Kasumi-1 (cell line): ENCODE measurements at regions not wholly inside any gene's neighbourhood (a gene's known extent, or its start where the extent isn't known, plus 50 kb on each side); places are given as distances from the start of the nearest gene placed in this dataset.
"Not testable (repeated sequence)": the region's sequence is repeated elsewhere in the genome, so short reads cannot be mapped to it uniquely, and the experiment has no call there.

ENCODE experiments used
- DNase-seq, 2 experiments: peaks; one replicate each; lab custom pipeline; 2025; lab: John Stamatoyannopoulos, UW

DNA sequence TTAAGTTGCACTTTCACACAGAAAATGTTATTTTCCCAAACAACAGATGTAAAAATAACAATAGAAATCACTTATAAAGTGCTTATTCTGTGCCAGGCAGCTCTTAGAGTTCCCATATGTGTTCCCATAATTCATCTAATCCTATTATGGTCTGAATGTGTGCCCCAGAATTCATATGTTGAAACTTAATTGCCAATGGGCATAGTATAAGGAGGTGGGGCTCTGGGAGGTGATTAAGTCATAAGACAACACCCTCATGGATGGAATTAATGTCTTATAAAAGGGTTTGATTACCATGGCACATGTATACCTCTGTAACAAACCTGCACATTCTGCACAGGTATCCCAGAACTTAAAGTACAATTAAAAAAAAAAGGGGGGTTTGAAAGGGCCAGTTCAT is 92.7 kb downstream of the FZD1 start:
- DNase-seq: no peak

GRCh38 chr7:91357379-91357778 is 93.1 kb downstream of the FZD1 start:
- no peak for DNase-seq

GRCh38 chr7:91357901-91358300 is 93.7 kb downstream of the FZD1 start:
- no peak for DNase-seq

DNA sequence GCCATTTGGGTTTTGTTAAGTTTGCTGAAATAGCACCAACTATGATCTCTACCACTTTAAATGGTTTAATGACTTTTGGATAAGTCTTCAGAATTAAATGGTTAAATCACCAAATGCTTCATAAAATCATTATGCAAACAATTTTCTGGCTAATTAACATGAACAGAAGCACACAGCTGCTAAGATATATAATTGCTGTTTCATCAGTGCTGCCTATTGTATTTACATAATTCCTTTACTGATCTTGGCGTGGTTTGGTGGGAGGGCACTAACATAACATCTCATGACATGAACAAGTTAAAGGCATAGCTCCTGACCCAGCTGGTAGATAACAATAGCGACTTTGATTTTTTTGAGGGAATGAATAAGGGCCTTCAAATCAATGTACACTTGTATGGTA is 94.1 kb downstream of the FZD1 start:
- DNase-seq: no peak

- DNase-seq: not testable (repeated sequence)
Observed at GRCh38 chr7:91365097-91365496, 100.9 kb downstream of the FZD1 start.

GRCh38 chr7:91366091-91366490 is 101.9 kb downstream of the FZD1 start:
- DNase-seq: no peak

DNA sequence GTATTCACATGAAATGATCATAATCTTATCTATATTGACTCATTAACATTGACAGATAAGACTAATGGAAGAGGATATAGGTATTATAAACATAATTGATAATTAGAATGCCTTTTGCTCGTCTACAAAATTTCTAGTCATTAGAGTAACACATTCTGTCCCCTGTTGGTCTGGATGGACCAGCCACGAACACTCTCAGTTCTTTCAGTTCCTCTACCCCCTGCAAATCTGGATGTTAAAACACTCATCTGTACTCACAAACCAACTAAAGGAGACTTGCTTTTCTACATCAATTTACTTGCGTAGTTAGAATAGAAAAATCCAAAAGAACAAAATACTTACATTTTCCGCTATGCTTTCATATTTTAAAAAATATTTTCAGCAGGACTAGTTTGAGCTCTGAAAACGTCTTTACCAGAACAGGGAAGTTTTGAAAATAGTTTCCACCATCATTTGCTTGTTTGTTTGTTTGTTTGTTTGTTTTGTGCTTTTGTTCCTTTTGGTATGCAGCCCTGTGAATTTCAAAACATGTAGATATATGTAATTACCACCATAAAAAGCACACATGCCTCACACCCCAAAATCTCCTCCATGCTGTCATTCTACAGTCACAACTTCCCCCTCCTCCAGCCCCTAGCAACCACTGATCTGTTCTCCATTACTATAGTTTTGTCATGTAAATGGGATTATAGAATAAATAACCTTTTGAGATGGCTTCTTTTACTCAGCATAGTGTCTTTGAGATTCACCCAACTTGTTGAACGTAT is 103.8 kb downstream of the FZD1 start:
- DNase-seq: no peak

GRCh38 chr7:91372323-91372722 is 108.1 kb downstream of the FZD1 start:
- no peak for DNase-seq

GRCh38 chr7:91373111-91373800 is 109.0 kb downstream of the FZD1 start:
- no peak for DNase-seq

DNA sequence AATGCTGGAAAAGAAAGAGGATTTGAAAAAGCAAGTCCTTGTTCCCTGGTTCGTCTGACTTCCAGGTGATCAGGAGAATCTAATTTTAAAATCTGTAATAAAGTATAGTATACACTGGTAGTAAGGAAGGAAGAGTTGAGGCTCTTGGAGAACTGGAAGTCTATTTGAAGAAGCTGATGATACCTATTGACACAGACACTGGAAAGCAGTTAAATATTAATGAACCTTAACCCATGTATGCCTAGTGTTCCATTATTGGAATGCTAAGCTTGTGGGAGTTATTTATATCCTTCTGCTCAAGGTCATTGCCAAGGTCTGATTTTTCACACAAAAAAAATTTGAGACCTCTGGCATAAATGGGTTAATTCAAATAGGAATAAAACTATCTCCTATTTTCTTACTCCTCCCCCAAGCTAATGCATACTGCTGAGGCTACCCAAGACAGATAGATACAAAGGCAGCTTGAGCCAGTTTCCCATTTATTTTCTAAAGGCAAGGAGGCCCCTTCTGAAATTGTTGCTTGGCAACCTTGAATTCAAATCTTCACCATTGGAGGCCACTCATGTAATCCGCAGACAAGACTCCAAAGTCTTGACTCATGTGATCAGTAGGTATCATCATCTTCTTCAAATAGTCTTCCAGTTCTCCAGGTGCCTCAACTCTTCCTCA is 110.2 kb downstream of the FZD1 start:
- DNase-seq: no peak

DNA sequence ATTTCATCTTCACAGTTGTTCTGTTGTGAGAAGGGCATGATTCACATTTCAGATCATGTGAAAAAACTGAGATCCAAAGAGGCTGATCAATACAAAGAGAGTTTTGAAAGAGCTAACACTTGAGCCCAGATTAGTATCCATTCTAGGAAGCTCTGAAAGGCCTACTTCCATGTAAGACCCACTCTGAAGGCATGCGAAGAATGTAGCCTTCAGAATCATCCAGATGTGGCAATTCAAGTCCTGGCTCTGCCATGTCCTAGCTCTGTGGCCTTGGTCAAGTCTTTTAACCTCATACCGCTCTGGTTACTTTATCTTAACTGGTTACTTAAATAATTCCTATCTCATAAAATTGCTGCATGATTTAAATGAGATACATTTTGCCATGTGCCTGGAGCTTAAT is 111.1 kb downstream of the FZD1 start:
- no peak for DNase-seq

GRCh38 chr7:91378131-91378530 is 113.9 kb downstream of the FZD1 start:
- no peak for DNase-seq

GRCh38 chr7:91379236-91379635 is 115.0 kb downstream of the FZD1 start:
- no peak for DNase-seq

- no peak for DNase-seq
Observed at GRCh38 chr7:91379991-91380390, 115.8 kb downstream of the FZD1 start.

DNA sequence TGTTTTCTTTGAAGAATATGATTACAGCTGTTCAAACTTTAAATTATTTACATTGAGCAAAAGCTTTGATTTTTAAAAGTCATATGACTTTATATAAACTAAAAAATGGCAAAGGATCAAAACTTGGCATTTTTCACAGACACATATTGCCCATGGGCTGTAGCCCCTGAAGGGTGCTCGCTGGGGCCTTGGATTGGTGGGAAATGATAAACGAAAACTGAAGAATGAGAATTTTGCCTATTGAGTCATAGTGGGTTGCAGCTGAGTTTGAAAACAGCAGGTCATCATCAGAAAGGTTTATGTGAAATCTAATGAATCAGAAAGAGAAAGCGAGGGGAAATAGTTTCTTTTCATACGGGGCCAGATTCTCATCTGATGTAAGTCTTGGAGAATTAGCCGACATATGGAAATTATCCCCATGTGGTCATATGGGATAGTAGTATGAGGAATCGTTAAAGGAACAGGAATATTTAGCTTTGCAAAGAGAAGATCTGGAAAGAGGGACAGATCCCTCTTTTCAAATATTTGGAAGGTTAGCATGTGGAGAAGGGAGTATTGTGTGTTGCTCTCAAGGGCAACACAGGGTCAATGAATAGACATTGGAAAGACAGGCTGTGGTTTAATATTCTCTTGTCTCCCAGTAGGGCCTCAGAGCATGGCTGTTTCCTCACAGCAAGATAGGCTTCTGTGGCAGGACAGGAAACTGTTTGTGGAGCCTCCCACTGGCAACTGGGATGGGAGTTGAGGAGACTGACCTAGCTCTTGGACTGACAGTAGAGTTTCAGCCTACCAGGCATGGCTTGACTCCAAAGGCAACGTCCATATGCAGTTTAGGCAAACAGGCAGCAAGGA is 119.0 kb downstream of the FZD1 start:
- no peak for DNase-seq

DNA sequence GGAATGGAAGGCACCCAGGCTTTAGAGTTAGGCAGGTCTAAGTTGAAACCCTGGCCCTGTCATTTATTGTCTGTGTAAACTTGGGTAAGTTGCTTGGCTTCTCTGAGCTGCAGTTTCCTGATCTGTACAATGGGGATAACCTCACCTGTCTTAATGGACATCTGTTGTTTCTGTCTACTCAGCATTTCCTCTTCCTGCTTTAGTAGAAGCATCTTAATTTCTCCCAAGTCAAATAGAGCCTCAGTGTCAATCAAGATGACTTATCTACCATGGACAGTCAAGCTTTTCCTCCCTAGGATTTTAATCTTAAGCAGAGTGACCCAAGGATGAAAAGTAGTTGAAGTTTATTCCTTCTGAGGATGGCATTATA is 119.7 kb downstream of the FZD1 start:
- DNase-seq: no peak

DNA sequence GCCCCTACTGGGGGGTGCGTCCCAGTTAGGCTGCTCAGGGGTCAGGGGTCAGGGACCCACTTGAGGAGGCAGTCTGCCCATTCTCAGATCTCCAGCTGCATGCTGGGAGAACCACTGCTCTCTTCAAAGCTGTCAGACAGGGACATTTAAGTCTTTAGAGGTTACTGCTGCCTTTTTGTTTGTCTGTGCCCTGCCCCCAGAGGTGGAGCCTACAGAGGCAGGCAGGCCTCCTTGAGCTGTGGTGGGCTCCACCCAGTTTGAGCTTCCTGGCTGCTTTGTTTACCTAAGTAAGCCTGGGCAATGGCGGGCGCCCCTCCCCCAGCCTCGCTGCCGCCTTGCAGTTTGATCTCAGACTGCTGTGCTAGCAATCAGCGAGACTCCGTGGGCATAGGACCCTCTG is 130.5 kb downstream of the FZD1 start:
- DNase-seq: not testable (repeated sequence)

DNA sequence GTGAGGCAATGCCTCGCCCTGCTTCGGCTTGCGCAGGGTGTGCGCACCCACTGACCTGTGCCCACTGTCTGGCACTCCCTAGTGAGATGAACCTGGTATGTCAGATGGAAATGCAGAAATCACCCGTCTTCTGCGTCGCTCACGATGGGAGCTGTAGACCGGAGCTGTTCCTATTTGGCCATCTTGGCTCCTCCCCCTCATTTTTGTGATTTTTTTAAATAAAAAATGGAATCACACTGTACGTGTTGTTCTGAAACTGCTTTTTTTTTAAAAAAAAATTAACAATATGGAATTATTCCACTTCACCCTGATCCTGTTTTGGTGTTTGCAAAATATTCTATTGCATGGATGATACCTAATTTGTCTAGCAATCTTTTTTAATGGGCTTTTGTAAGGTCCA is 131.1 kb downstream of the FZD1 start:
- not testable (repeated sequence) for DNase-seq

DNA sequence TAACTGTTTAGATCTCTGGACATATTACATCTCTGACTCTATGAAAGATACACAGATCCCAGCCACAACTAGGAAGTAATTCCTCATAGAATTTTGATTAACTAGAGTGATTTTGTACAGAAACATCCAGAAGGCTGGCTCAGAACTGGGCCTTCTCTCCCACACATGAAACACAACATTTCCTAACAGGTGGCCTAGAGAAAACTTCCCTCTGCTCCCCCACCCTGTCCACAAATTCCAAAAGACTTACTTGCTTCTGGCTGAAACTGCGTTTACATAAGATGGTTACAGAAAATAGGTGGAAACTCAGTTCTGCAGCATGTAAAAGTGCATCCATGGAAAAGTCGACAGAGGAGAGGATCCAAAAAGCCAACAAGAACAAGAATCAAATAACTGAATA is 132.9 kb downstream of the FZD1 start:
- no peak for DNase-seq

- DNase-seq: no peak
Observed at GRCh38 chr7:91397612-91398011, 133.4 kb downstream of the FZD1 start.

DNA sequence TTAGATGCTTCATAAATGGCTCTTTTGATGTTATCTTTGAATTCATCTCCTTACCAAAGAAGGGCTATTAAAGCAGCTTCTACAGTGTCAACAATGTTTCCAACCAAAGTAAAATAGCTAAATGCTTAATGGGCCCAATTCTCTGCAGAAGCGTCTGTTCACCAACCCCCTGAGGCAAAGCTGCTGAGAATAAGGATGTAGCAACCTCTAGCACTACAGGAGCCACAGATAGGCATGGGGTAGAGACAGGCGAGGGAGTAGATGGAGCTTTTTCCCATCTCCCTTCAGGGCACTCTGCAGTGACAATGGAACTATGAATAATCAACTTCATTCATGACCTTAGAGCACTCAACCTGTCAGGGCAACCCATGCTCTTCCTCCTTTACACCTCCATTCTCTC is 134.1 kb downstream of the FZD1 start:
- no peak for DNase-seq

GRCh38 chr7:91405092-91405788 is 141.0 kb downstream of the FZD1 start:
- DNase-seq: no peak
